DMS53 treated with DMSO at 0.1 percent for 48 hours (cell line): ENCODE measurements at regions not wholly inside any gene's neighbourhood (a gene's known extent, or its start where the extent isn't known, plus 50 kb on each side); places are given as distances from the start of the nearest gene placed in this dataset.

Experiments
- DNase-seq: peaks from one replicate; lab custom pipeline; 2025; ENCODE audit not compliant: unreplicated experiment; lab: John Stamatoyannopoulos, UW

- DNase-seq: no peak
Measured at GRCh38 chr19:33946535-33947264, 150.0 kb downstream of the KCTD15 start.

DNA sequence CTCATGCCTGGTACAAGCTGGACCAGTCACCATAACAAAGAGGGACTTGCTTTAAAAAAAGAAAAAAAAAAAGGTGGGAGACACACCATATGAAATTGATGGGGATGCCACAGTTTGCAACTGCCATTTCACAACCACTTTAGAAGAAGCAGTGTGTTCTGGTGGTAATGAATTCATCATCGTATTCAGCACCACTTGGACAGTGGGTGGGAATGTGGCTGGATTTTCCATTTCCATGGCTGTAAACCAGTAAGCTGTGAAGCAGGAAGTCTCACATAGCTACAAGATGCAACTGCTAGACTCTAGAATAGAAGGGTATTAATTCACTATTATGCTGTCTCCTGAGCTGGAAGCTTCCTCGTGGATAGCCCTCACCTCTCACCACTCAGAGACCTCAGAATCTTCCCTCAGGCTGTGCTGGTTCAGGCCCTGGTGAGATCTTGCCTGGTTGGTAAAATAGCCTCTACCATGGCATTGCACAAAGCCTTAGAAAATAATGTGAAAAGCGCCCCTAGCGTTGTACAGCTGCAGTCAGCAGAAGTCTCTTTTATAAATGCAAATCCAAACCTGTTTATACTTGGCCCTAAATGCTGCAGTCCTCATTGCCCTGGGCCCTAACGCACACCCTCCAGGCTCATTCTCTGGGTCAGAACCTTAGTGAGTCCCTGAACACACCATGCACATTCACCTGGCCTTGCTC lies 150.7 kb downstream of the KCTD15 start:
- DNase-seq: no peak

DNA sequence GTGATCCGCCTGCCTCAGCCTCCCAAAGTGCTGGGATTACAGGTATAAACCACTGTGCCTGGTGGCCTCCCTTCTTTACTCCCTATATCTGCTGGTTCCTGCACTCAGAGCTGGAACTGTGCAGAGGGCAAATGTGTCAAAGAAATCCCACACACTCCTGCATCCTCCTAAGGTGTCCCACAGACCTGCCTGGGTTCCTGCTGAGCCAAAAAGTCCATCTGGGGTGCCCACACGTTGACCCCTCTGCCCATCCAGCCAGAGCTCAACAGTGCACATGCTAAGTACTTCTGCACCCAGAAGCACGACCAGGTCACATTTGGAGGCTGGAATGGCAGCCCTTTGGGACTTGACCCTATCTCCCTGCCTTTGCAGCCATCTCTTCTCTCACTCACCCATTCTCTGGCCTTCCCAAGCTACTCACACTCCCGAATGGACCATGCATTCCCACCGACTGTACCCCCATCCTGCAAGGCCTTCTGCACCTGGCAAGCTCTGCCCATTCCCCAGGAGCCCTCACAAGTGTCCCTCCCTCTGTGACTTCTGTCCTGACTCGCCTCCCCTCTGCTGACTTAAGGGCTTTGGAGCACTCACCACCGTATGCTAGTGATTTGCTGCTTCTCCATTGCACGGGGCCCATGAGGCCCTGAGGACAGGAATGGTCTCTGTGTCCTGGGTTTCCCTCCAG lies 152.1 kb downstream of the KCTD15 start:
- no peak for DNase-seq

GRCh38 chr19:33950091-33950750 lies 153.6 kb downstream of the KCTD15 start:
- DNase-seq: no peak

DNA sequence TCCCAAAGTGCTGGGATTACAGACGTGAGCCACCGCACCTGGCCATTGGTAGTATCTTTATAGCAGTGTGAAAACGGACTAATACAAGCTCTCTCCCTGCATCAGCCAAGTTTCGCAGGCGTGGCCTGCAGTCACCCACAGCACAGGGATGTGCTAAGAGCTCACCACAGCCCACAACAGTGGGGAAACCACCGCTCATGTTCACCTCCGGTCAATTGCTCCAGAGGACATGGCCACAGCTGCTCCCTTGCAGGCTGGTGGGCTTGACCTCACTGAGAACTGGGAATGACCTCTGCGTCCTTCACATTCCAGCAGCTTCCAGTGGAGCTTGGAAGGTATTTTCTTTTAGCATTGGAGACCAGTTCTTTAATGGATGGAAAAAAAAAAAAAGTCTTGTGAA lies 156.4 kb downstream of the KCTD15 start:
- no peak for DNase-seq

DNA sequence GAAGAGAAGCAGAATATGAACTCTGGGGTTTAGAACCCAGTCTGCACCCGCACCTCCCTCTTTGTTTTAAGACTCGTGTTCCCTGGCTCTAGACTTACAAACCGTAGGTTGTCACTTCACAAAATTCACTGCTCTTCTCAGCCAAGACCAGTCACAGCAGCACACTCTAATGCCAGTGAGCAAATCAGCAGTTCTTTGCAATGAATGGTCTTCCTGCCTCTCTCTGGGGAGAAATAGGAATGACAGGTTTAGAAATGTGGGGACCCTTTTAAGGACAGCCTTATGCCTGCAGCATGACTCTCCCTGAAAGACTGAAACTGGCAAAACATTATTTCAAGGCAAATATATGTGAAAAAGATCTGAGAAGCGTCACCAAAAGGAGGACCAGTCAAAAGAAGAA lies 156.9 kb downstream of the KCTD15 start:
- no peak for DNase-seq

GRCh38 chr19:33954686-33955085 lies 158.0 kb downstream of the KCTD15 start:
- no peak for DNase-seq

- no peak for DNase-seq
Measured at GRCh38 chr19:33956941-33957340, 160.3 kb downstream of the KCTD15 start.

- no peak for DNase-seq
Measured at GRCh38 chr19:33957804-33958203, 161.1 kb downstream of the KCTD15 start.

GRCh38 chr19:33960566-33960965 lies 163.9 kb downstream of the KCTD15 start:
- DNase-seq: no peak

DNA sequence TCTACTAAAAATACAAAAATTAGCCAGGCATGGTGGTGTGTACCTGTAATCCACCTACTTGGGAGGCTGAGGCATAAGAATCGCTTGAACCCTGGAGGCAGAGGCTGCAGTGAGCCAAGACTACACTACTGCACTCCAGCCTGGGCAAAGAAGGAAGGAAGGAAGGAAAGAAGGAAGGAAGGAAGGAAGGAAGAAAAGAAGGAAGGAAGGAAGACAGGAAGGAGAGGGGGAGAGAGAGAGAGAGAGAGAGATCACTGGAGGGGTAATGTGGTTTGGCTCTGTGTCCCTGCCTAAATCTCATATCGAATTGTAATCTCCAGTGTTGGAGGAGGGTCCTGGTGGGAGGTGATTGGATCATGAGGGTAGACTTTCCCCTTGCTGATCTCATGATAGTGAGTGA lies 165.5 kb downstream of the KCTD15 start:
- DNase-seq: no peak

- no peak for DNase-seq
Measured at GRCh38 chr19:33963514-33963913, 166.8 kb downstream of the KCTD15 start.

DNA sequence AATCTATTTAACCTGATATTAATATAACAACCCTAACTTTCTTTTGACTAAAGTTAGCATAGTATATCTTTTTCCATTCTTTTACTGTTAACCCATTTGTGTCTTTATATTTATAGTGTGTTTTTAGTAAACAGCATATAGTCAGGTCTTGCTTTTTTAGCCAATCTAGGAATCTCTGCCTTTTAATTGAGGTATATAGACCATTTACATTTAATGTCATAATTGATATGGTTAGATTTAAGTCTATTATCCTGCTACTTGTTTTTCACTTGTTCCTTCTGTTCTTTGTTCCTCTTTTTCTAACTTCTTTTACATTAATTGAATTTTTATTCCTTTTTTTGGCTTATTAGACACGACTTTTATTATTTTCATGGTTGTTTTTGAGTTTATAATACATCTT lies 174.4 kb downstream of the KCTD15 start:
- DNase-seq: no peak

DNA sequence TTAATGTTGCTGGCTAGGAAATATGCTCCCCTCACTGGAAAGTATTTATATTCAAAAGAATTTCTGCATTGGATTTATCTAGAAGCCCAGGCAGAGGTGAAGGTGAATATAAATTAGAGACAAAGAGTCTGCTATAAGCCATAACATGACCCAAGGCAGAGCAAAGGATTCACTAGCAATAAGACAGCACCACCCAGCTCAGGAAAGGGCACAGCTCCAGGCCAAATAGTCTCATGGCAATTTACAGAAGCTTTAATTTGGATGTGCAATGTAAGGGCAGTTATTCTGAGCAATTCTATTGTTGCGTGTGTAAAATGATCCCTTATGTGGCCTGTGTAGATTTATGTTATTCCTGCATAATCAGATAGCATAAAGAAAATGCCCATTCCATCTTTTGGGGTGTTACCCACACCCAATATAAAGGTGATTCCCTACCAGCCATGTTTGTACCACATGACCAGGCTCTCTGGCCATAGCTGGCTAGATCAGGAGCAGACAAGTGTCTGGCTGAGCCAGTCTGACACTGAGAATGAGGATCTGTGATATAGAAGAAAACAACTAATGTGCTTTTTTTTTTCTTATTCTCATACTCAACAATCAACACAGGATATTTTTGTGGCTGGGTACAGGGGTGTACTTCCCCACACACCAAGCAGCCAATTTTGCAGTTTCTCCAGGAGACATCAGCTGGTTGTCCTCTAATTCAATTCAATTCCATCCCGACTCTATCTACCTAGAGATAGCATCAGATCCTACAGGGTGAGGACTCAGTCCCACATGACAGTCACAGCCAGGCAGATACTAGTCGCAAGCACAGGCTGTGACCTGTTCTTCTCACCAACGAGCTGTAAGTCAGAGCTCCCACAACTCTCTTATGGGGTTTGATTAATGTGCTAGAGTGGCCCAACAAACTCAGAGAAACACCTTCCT lies 181.4 kb downstream of the KCTD15 start:
- no peak for DNase-seq

- no peak for DNase-seq
Measured at GRCh38 chr19:33982706-33983105, 186.0 kb downstream of the KCTD15 start.

DNA sequence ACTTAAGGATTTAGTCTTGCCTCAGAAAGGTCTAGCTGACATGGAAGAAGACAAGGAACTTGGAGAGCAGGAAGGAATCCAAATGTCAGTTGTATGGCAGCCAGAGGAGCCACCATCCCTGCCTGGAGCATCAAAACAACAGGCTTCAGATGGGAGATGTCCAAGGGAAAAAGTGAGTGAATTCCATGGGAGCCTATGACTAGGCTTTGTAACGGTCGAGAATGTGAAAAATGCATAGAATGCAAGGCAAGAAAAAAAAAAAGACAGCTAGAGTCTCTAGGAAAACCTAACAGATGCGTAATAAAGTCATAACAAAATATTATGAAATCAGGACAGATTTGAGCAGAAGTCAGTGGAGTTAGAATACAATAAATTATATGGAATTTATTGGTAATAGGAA lies 183.7 kb upstream of the LSM14A start:
- DNase-seq: no peak

DNA sequence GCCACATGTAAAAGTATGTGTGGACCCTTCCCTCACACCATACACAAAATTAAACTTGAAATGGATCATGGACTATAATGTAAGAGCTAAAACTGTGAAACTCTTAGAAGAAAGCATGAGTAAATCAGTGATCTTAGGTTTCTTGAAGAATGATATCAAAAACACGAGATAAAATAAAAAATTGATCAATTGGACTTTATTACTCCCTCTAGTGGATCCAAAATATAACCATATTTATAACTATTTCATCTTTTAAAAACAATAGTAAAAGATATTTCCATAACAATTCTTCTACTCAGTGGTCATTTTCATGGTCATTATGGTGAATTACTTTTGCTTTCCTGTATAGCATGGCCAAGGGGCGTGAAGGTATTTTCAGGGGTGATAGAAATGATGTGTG lies 174.6 kb upstream of the LSM14A start:
- no peak for DNase-seq

GRCh38 chr19:33998302-33998701 lies 174.0 kb upstream of the LSM14A start:
- DNase-seq: no peak

DNA sequence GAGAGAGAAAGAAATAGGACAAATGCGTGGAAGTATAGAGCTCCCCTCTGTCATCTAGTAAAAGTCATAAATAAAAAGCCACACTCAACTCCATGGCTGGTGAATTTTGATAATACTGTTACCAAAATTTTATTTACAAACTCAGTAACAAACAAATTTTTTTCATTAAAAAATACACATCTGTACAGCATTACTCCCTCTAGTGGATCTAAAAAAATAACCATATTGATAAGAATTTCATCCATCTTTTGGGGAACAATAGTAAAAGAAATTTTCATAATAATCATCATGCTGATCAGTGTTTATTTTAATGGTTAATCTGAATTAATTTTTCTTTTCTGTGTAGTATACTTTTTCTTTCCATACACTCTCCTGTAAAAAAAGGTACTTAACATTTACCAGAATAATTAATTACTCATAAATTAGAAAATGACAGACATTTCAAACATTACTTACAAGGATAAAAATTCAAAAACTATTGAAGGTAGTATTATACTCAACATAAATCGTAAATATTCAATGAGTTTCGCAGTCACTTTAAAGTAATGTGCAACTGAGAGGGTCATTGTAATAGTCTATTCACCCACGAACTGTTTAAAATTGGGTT lies 173.5 kb upstream of the LSM14A start:
- no peak for DNase-seq

- DNase-seq: no peak
Measured at GRCh38 chr19:34017024-34017423, 155.3 kb upstream of the LSM14A start.
